ENCODE measurements at regions not wholly inside any gene's neighbourhood (a gene's known extent, or its start where the extent isn't known, plus 50 kb on each side); places are given as distances from the start of the nearest gene placed in this dataset.

DNA sequence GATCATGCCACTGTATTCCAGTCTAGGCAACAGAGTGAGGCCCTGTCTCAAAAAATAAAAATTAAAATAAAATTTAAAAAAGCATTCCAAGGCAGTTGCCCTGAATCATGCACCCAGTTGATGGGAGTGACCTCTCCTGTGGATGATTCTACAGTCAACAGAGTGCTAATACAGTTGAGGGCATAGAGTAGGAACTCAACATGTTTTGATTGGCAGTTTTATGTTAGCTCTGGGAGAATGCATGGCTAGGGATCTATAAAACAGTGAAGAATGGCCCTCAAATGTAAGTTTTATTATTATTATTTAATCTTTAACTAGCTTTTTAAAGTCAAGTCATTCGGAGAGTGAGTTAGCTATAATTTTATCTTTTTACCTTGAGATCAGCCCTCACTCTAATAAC lies 228.5 kb upstream of the ITGA4 start:
- no peaks in the 10 kb centered on the region for H3K9me3 ChIP-seq
- DNase-seq: no peak
- H3K27ac ChIP-seq: no peak overlapping the region
- no peaks in the 10 kb centered on the region for H3K27me3 ChIP-seq
- WGBS (ENCODE audit: insufficient coverage, low coverage, low lambda C conversion rate, missing lambda C conversion rate): 43% methylated on average over 1 of the region's 1 CpG
- TF ChIP-seq POLR2A (IDR thresholded peaks at IDR 0.05): no peak
- TF ChIP-seq, protein P1, sequence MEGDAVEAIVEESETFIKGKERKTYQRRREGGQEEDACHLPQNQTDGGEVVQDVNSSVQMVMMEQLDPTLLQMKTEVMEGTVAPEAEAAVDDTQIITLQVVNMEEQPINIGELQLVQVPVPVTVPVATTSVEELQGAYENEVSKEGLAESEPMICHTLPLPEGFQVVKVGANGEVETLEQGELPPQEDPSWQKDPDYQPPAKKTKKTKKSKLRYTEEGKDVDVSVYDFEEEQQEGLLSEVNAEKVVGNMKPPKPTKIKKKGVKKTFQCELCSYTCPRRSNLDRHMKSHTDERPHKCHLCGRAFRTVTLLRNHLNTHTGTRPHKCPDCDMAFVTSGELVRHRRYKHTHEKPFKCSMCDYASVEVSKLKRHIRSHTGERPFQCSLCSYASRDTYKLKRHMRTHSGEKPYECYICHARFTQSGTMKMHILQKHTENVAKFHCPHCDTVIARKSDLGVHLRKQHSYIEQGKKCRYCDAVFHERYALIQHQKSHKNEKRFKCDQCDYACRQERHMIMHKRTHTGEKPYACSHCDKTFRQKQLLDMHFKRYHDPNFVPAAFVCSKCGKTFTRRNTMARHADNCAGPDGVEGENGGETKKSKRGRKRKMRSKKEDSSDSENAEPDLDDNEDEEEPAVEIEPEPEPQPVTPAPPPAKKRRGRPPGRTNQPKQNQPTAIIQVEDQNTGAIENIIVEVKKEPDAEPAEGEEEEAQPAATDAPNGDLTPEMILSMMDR (IDR thresholded peaks at IDR 0.05): no peak
- H3K36me3 ChIP-seq: no peaks in the 10 kb centered on the region
- no peaks in the 10 kb centered on the region for H3K4me1 ChIP-seq
- intact Hi-C loops (cut with DNase I): no loop called here
- no peak overlapping the region for H3K4me3 ChIP-seq
- no peak for ATAC-seq

DNA sequence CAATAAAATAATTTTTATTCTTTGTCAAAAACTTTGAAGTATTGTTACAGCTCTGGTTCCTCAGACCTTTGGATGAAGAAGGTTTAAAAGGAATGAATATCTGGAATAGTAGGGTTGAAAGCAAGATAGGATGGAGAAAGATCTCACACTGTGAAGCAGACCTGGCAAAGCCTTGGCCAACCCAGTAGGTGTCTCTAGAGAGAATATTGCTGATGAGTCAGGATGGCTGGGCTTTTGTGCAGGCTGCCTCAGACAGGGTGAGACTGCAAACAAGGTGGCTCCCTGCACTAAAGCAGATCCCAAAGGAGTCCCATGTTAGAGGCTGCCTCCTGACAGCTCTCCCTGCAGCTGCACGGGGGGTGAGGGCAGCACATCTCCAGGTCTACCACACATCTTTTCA lies 226.0 kb upstream of the ITGA4 start:
- H3K4me1 ChIP-seq: no peaks in the 10 kb centered on the region
- TF ChIP-seq POLR2A (IDR thresholded peaks at IDR 0.05): no peak
- TF ChIP-seq, protein P1 (IDR thresholded peaks at IDR 0.05): no peak
- no CpG with 5 or more reads among the region's 1 CpG for WGBS (ENCODE audit: insufficient coverage, low coverage, low lambda C conversion rate, missing lambda C conversion rate)
- H3K9me3 ChIP-seq: no peaks in the 10 kb centered on the region
- intact Hi-C loops (cut with DNase I): no loop called here
- H3K36me3 ChIP-seq: no peaks in the 10 kb centered on the region
- no peak overlapping the region for H3K4me3 ChIP-seq
- no peak for DNase-seq
- no peak for ATAC-seq
- H3K27me3 ChIP-seq: no peaks in the 10 kb centered on the region
- H3K27ac ChIP-seq: no peak overlapping the region

DNA sequence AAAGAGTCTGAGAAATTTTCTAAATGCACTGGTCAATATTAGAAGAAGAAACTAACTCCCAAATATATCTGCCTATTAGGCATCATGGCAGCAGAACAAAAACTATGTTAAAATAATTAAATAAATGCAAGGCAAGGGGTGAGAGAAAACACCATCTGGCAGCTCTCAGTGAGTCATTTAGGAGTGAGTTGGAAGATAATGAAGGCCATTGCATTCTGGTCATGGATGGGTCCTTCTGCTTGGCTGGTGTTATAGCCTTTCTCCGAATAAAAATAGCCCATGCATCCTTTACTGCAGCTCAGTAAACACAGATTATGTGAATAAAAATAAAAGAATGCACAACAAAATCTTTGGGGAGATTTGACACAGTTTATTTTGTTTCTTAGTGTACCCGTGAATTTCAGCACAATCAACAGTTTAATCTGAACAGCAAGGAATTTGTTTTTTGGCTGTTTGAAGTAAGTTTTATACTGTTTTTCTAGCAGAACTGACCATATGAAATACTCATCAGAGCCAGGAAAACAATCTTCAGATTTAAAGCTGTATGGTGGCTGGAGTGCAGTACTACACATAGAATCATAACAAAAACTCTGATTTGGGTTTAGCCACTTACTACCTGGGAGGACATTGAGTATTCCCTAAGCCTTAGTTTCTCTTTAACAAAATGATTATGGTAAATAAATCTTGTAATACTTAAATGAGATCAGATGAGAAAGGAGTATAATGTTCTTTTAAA lies 225.1 kb upstream of the ITGA4 start:
- WGBS (ENCODE audit: insufficient coverage, low coverage, low lambda C conversion rate, missing lambda C conversion rate): 25% methylated on average over 2 of the region's 2 CpGs
- TF ChIP-seq, protein P1 (IDR thresholded peaks at IDR 0.05): no peak
- no peak for TF ChIP-seq POLR2A (IDR thresholded peaks at IDR 0.05)
- Histone ChIP-seq H3K4me3 (no peak overlapping the region), H3K27ac (no peak overlapping the region), H3K4me1 (no peaks in the 10 kb centered on the region), H3K9me3 (no peaks in the 10 kb centered on the region), H3K36me3 (no peaks in the 10 kb centered on the region), H3K27me3 (no peaks in the 10 kb centered on the region)
- intact Hi-C loops (cut with DNase I): no loop called here
- DNase-seq: no peak
- ATAC-seq: no peak

DNA sequence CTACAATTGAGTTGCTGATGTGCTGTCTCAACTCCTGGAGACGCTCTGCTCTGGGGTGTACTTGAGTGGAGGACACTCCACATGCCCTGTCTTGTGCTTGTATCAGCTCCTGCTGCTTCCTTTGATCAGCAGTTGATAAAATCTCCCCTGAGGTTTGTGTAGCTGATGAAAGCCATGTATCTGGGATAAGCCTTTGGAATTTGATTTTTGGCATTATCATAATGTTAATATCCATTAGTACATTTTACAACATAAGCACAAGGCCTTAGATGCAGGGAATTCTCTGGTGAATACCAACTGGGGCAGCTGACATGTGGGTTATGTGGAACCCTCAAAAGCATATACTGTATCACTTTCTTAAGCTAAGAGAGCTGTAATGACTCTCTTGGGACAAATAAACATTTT lies 222.7 kb upstream of the ITGA4 start:
- Histone ChIP-seq H3K27me3 (no peaks in the 10 kb centered on the region), H3K9me3 (no peaks in the 10 kb centered on the region), H3K27ac (no peak overlapping the region), H3K36me3 (no peaks in the 10 kb centered on the region), H3K4me1 (no peaks in the 10 kb centered on the region), H3K4me3 (no peak overlapping the region)
- TF ChIP-seq POLR2A (IDR thresholded peaks at IDR 0.05): no peak
- TF ChIP-seq, protein P1 (IDR thresholded peaks at IDR 0.05): no peak
- 67% methylated on average over 1 of the region's 1 CpG for WGBS (ENCODE audit: insufficient coverage, low coverage, low lambda C conversion rate, missing lambda C conversion rate)
- DNase-seq (no peak), ATAC-seq (no peak)
- intact Hi-C loops (cut with DNase I): no loop called here
